ENCODE measurements at regions not wholly inside any gene's neighbourhood (a gene's known extent, or its start where the extent isn't known, plus 50 kb on each side); places are given as distances from the start of the nearest gene placed in this dataset.

- no peak for FAIRE-seq
- in situ Hi-C loops (cut with MboI), result no loop called here
- TF ChIP-seq CEBPG (CRISPR knock-in tag; IDR thresholded peaks at IDR 0.05) (no peak), CEBPG (tag; conservative IDR thresholded peaks at IDR 0.05 in 1 of 2, IDR thresholded peaks at IDR 0.05 in 1 of 2) (no peak), TARDBP (IDR thresholded peaks at IDR 0.05) (no peak), PML (IDR thresholded peaks at IDR 0.05; ENCODE audit: low read length) (no peak), NFIC (IDR thresholded peaks at IDR 0.05) (no peak), BCL6 (CRISPR knock-in tag; IDR thresholded peaks at IDR 0.05) (no peak), CCAR2 (IDR thresholded peaks at IDR 0.05; ENCODE audit: low read depth, low read length) (no peak), TAF9B (IDR thresholded peaks at IDR 0.05; ENCODE audit: partially characterized antibody) (no peak), CHD7 (IDR thresholded peaks at IDR 0.05; ENCODE audit: low read depth, low read length) (no peak), CREB5 (CRISPR knock-in tag; IDR thresholded peaks at IDR 0.05) (no peak)
Observed at GRCh38 chr9:28899267-28899666, 1326.0 kb upstream of the C9orf72 start.

More at GRCh38 chr9:28899267-28899666, 1326.0 kb upstream of the C9orf72 start:
- no peaks in the 10 kb centered on the region for H4K20me1 ChIP-seq (replicated peaks; ENCODE audit: control insufficient read depth, insufficient read depth, low read length)
- intact Hi-C loops (cut with micrococcal nuclease), result no loop called here
- H3K27me3 ChIP-seq (ENCODE audit: control insufficient read depth in 2 of 2, insufficient read depth in 2 of 2, low read length in 2 of 2), result no peaks in the 10 kb centered on the region
- no peak overlapping the region for H3K4me2 ChIP-seq (ENCODE audit: insufficient read depth, low read length)
- H3K9me3 ChIP-seq (replicated peaks; ENCODE audit: control insufficient read depth, insufficient read depth, low read depth, low read length), result no peaks in the 10 kb centered on the region
- H3K9ac ChIP-seq (ENCODE audit: insufficient read depth in 1 of 2, low read depth in 2 of 2, low read length in 2 of 2), result no peak overlapping the region
- H3K4me3 ChIP-seq, result no peak overlapping the region
- H3K27ac ChIP-seq (ENCODE audit: extremely low read depth, low read depth, low read length), result no peak overlapping the region
- POLR2A ChIA-PET, result no interaction called here
- H3K4me1 ChIP-seq (replicated peaks in 1 of 2; ENCODE audit: control insufficient read depth in 2 of 2, insufficient read depth in 2 of 2, low read length in 2 of 2), result no peaks in the 10 kb centered on the region
- no peak for ATAC-seq
- DNase-seq (ENCODE audit: extremely low read depth in 1 of 4, low spot score in 3 of 4), result no peak
- no peak overlapping the region for H2AFZ ChIP-seq (ENCODE audit: low read depth, low read length)
- CTCF ChIA-PET (ENCODE audit: low intra/inter-chr PET ratio), result no interaction called here
- BruUV-seq (replicated peaks), result no TSS peak
- no peaks in the 10 kb centered on the region for H3K36me3 ChIP-seq (ENCODE audit: control insufficient read depth, insufficient read depth, low read length)
- H3K9me1 ChIP-seq (ENCODE audit: control insufficient read depth, insufficient read depth, low read length), result no peaks in the 10 kb centered on the region
- no peaks in the 10 kb centered on the region for H3K79me2 ChIP-seq (ENCODE audit: control insufficient read depth, insufficient read depth, low read length)

Data from K562 (cell line).